Thyroid gland (tissue), 4 donors: ENCODE measurements at regions not wholly inside any gene's neighbourhood (a gene's known extent, or its start where the extent isn't known, plus 50 kb on each side); places are given as distances from the start of the nearest gene placed in this dataset.

Source experiments
- CTCF ChIP-seq, 6 experiments: fragments of 200-600 bp in 3 of 6; fragments of 450-650 bp in 3 of 6; sonication (generic) in 3 of 6; IDR thresholded peaks; one replicate each; pipeline ENCODE4 v1.5.1; 2016 to 2019; ENCODE audit warnings: antibody characterized with exemption in 6 of 6, mild to moderate bottlenecking in 2 of 6, inconsistent platforms in 1 of 6, moderate library complexity in 1 of 6
- POLR2A ChIP-seq, 2 donors: fragments of 450-650 bp; IDR thresholded peaks; one replicate each; pipeline ENCODE4 v1.6.1; 2017; ENCODE audit warnings: antibody characterized with exemption in 2 of 2, mild to moderate bottlenecking in 2 of 2, moderate library complexity in 1 of 2

GRCh38 chr16:72657164-72657563 lies 390.8 kb downstream of the ZFHX3 start:
- TF ChIP-seq POLR2A (IDR thresholded peaks at IDR 0.05) (no peak), CTCF (IDR thresholded peaks at IDR 0.05) (no peak)
